ENCODE measurements at regions not wholly inside any gene's neighbourhood (a gene's known extent, or its start where the extent isn't known, plus 50 kb on each side); places are given as distances from the start of the nearest gene placed in this dataset.
"Not testable (repeated sequence)": the region's sequence is repeated elsewhere in the genome, so short reads cannot be mapped to it uniquely, and the experiment has no call there.

DNA sequence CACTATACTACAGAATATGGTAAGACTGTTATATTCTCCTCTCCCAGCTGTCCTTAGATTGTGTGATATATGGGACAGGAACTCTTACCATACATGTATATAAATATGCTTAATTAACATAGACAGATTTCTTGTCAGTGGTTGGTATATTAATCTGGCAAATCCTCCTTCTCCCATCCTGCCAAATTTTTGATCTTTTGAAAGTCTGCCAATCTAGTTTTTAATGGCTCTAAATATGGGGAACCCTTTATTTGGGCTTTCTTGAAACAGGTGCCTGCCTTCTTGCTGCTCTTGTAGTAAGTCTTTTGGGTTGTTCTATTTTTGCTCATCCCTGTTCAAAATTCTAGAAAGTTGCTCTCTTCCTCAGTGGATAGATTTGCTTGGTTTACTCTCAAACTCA is 63.5 kb downstream of the SPATA31D1 start:
- no peaks in the 10 kb centered on the region for H3K9me3 ChIP-seq
- H3K36me3 ChIP-seq = no peaks in the 10 kb centered on the region
- H3K4me3 ChIP-seq = no peak overlapping the region
- DNase-seq = no peak
- no peaks in the 10 kb centered on the region for H3K27me3 ChIP-seq

DNA sequence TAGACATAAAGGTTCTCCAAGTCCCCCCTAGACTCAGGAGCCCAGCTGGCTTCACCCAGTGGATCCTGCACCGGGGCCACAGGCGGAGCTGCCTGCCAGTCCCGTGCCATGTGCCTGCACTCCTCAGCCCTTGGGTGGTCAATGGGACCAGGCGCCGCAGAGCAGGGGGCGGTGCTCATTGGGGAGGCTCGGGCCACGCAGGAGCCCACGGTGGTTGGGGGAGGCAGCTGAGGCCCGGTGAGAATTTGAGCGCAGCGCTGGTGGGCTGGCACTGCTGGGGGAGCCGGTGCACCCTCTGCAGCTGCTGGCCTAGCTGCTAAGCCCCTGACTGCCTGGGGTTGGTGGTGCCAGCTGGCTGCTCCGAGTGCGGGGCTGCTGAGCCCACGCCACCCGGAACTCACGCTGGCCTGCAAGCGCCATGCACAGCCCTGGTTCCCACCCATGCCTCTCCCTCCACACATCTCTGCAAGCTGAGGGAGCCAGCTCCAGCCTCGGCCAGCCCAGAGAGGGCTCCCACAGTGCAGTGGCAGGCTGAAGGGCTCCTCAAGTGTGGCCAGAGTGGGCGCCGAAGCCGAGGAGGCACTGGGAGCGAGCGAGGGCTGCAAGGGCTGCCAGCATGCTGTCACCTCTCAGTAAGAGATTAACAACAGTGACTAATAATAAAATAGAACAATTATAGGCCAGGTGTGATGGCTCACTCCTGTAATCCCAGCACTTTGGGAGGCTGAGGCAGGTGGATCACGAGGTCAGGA is 65.9 kb downstream of the SPATA31D1 start:
- DNase-seq = no peak
- no peak overlapping the region for H3K4me3 ChIP-seq
- no peaks in the 10 kb centered on the region for H3K27me3 ChIP-seq
- H3K36me3 ChIP-seq = no peaks in the 10 kb centered on the region
- no peaks in the 10 kb centered on the region for H3K9me3 ChIP-seq

DNA sequence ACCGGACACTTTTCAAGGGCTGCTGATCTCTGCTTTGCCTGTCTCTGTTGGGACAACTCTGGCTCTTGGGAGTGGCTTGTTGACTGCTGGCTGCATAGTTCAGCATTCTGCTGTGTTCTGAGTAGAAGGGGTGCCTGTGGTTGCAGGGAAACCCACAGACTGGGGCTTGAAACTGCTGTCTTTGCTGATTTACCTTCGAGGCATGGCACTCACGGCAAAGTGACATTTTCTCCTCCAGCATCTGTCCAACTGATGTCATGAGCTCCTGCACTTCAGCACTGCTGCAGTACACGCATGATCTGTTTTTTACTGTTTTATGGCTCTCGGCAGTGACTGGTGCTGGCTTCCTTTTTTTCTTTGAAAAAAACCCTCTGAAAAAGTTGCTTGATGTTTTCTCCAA is 69.2 kb downstream of the SPATA31D1 start:
- DNase-seq = no peak
- Histone ChIP-seq H3K27me3 (no peaks in the 10 kb centered on the region), H3K36me3 (no peaks in the 10 kb centered on the region), H3K4me3 (no peak overlapping the region), H3K9me3 (no peaks in the 10 kb centered on the region)

DNA sequence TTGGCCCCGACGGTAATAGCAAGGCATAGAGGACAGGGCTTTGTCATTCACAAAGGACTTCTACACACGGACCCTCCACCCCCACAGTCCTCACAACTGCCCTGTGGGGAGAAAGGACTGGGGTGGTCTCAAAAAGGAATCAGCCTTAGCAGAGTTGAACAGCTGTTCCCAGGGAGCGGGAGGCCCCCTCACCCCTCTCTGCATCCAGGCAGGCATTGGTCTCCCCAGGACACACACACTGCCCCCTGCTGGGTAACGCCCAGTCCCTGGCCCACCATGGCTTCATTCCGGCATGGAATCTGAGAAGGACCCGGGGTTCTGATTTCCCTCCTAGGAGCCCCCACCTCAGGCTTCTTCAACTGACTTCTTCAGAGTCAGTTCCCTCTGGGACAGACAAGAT is 73.2 kb downstream of the SPATA31D1 start:
- DNase-seq, H3K4me3 ChIP-seq, H3K27me3 ChIP-seq, H3K9me3 ChIP-seq, H3K36me3 ChIP-seq: not testable (repeated sequence)

DNA sequence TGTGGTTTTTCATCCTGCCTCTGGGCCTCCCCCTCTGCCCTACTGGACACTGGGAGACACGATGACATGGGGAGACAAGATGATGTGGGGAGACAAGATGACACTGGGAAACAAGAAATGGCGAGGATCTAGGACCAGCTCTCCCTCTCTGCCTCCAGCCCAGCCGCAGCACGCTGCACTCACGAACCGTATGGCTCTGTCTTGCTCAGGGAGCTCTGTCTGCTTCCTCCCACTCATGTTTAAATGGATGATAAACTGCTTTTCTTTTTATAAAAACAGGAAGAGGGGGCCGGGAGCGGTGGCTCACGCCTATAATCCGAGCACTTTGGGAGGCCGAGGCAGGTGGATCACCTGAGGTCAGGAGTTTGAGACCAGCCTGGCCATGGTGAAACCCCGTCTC is 73.7 kb downstream of the SPATA31D1 start:
- H3K4me3 ChIP-seq = no peak overlapping the region
- no peak for DNase-seq
- H3K9me3 ChIP-seq = no peaks in the 10 kb centered on the region
- no peaks in the 10 kb centered on the region for H3K27me3 ChIP-seq
- no peaks in the 10 kb centered on the region for H3K36me3 ChIP-seq

DNA sequence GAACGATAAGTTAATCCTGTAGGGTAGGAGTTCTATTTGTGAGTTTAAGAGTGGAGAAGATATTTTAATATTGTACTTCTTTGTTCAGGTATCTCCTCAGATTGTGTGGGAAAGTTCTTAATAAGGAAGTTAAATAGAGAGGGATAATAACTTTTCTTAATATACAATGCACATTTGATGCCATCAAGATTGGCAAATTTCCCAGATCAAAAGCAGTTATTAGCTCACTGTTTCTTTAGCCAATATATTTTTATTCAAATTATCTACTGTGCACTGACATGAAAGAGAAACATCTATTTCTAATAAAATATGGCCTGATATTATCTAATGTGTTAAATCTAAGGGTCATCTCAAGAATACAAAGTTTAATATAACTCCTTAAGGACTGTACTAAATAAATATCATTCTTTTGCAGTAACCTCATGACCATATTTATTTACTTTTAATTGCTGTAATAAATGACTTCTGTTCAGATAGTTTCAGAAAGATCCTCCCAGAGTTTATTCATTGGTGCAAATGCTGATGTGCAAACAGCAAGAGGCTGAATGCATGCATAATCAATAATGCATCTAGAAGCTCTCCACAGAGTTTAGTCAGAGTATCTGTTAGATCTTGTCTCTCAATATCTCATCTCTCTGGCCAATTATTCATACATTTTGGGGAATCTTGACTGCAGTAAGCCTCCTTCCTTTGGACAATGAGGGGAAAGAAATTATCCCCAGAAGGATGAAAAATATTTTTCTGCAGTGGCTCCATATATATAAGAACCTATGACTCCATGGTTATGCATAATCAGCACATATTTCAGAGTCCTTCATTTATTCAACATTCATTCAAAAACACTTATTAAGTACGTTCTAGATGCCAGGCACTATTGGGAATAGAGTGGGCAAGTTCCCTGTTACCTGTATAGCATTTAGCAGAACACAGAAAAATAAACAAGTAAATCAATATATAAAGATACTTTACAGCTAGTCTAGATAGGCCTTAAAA is 85.3 kb downstream of the SPATA31D1 start:
- H3K36me3 ChIP-seq = no peaks in the 10 kb centered on the region
- no peaks in the 10 kb centered on the region for H3K27me3 ChIP-seq
- DNase-seq = no peak
- no peaks in the 10 kb centered on the region for H3K9me3 ChIP-seq
- no peak overlapping the region for H3K4me3 ChIP-seq

DNA sequence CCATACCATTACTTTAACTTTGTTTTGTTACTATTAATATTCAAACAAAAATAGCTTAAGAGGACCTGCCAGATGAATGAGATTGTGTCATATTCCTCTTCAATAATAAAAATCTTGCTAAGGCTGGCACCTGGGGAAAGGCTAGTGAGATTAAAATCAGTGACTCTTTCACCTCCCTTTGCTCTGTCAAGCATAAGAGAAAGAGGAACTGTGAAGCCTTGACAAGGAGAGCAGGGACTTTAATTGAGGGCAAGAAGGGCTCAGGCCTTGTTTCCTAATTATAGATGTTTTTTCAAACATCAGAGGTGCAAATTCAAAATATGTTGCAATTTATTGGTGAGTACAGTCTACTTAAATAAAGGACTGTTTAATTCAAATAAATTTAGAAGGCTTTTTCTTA is 91.7 kb downstream of the SPATA31D1 start:
- DNase-seq = no peak
- no peaks in the 10 kb centered on the region for H3K36me3 ChIP-seq
- no peak overlapping the region for H3K4me3 ChIP-seq
- no peaks in the 10 kb centered on the region for H3K27me3 ChIP-seq
- H3K9me3 ChIP-seq = no peaks in the 10 kb centered on the region

DNA sequence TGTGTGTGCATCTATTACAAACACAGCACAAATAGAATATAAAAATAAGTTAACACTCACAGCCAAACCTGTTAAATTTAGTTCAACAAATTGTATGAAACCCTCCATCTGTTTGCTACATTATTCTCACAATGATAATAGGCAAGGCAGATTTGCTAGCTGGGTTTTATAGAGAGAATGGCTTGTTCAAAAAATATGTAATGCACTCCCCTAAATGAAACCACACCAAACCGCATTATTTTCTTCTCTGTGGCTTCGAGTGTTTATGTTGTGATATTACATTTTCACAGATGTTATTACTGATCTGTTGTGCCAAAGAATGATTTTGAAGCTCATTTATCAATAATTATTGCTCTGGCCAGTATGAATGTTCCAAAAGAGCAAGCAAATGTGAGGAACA is 92.9 kb downstream of the SPATA31D1 start:
- H3K36me3 ChIP-seq = no peaks in the 10 kb centered on the region
- DNase-seq = no peak
- H3K27me3 ChIP-seq = no peaks in the 10 kb centered on the region
- no peak overlapping the region for H3K4me3 ChIP-seq
- H3K9me3 ChIP-seq = no peaks in the 10 kb centered on the region

DNA sequence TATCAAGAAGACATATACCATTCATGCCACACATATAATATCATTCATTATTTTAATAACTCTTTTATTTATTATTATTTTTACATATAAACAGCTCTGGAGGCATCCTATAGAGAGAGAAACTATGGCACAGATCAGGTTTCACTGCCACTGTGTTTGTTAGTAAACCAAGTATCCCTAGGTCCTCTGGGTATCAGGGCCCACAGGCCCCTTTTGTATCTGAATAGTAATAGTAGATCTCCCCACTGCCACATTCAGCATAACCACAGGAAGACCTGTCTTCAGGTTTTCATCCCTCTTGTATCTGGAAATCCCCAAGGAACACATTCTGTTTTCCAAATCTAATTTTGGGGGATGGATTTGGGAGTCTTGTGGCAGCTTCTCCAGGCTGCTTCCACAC is 94.0 kb downstream of the SPATA31D1 start:
- Histone ChIP-seq H3K36me3 (no peaks in the 10 kb centered on the region), H3K4me3 (no peak overlapping the region), H3K27me3 (no peaks in the 10 kb centered on the region), H3K9me3 (no peaks in the 10 kb centered on the region)
- DNase-seq = no peak

DNA sequence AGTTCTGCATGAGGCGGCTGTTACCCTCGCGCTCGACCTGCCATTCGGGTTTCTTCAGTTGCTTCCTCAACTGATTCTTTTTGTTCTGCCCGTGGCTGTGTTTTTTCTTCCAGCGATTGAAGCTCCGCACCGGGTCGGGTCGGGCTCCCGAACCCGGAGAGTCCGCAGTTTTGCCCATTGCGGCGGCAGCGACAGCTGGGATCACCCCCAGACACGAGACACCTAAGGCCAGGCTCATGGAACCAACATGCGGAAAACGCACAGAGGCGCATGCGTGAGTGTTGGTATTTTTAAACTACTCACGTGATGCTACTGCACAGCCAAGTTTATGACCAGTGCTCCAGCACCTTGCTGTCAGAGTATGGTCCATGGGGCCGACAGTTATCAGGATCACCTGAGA is 100.0 kb downstream of the SPATA31D1 start:
- no peak for DNase-seq
- Histone ChIP-seq H3K4me3 (no peak overlapping the region), H3K27me3 (no peaks in the 10 kb centered on the region), H3K9me3 (no peaks in the 10 kb centered on the region), H3K36me3 (no peaks in the 10 kb centered on the region)

DNA sequence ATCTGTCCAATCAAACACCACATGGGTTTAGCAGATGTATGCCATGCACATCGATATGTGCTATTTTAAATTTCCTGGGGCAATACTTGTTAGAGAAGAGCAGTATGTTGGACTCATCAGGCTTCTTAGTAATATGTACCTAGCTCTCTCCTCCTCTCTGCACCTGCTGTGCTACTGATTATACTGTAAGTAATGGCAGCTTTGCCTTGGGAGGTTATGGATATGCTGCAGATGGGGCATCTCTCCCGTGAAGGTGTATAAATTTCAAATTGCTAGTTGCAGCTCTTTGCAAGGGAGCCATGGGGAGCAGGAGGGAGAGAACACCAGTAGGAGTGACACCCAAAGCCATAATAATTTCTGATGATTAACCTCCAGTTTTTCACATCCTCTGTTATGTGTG is 101.5 kb downstream of the SPATA31D1 start:
- Histone ChIP-seq H3K4me3 (no peak overlapping the region), H3K27me3 (no peaks in the 10 kb centered on the region), H3K36me3 (no peaks in the 10 kb centered on the region), H3K9me3 (no peaks in the 10 kb centered on the region)
- no peak for DNase-seq

DNA sequence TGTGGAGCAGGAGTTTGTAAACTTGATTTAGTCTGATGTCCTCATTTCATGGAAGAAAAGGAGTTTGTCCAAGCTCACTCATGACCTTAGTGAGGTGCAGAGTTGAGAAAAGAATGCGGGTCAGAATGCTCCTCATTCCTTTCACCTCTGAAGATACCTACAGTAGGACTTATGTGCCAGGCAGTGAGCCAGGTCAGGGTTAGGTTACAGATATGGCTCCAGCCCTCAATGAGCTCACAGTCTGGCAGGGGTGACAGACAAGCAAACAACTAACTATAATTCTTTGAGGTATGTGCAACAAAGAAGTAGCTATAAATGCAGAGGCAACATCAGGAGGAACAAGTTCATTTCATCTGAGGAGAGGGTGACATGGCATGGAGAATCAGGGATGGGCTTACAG is 102.5 kb downstream of the SPATA31D1 start:
- Histone ChIP-seq H3K9me3 (no peaks in the 10 kb centered on the region), H3K36me3 (no peaks in the 10 kb centered on the region)
- peak; percentile 8 for DNase-seq

DNA sequence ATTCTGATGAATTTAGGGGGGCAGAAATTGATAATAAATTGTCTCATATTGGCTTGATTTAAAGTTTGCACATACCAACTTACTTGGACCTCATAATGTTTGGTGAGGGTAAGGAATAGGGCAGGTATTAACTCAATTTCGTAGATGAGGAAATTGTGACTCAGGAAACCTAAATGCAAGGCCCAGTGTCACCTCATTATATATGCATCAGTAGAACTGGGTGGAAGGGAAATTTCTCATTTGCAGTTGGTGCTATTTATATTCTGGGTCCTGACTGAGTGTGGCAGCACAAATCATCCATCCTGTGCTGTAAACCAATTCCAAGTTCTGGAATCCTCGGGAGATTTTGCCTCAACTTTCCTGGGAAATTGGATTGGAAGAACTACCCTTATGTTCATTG is 103.0 kb downstream of the SPATA31D1 start:
- Histone ChIP-seq H3K27me3 (no peaks in the 10 kb centered on the region), H3K36me3 (no peaks in the 10 kb centered on the region), H3K9me3 (no peaks in the 10 kb centered on the region), H3K4me3 (no peak overlapping the region)
- DNase-seq = no peak

More for the DNA sequence above, 102.5 kb downstream of the SPATA31D1 start:
- no peak overlapping the region for H3K4me3 ChIP-seq
- no peaks in the 10 kb centered on the region for H3K27me3 ChIP-seq

DNA sequence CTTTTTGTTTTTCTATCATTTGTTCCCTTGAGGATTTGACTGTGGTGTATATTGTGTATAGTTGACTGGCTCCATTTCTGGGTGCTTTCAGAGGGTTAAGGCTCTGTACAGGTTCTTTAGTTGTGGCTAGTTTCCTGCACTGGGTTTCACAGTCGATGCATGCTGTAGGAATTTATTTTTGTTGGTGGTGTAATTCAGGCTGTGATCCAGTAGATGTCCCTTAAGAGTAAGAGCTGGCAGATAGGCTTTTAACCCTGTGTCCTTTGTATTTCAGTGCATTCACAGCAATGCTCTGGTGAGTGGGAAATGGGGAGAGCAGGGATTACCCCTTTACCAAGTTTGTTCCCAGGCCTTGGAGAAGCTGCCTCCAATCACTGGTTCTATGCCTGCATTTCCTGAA is 112.9 kb downstream of the SPATA31D1 start:
- no peak overlapping the region for H3K4me3 ChIP-seq
- DNase-seq = no peak

DNA sequence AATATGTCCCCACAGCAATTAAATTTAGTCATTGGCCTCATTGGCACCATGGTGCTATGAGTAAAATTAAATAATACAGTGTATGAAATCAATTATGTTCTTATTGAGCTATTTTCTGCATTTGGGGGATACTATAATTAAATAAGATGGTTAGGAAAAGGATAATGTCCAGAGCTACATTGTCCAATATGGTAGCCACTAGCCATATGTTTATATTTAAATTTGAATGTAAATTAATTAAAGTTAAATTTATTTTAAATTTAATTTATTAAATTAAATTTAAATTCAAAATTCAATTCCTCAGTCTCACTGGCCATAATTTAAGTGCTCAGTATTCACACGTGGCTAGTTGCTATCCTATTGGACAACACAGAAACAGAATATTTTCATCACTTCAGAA is 115.7 kb downstream of the SPATA31D1 start:
- no peak for DNase-seq
- Histone ChIP-seq H3K9me3 (no peaks in the 10 kb centered on the region; the same call in 1 of the 2 replicates), H3K36me3 (no peaks in the 10 kb centered on the region), H3K4me3 (no peak overlapping the region), H3K27me3 (no peaks in the 10 kb centered on the region)

More for the DNA sequence above, 112.9 kb downstream of the SPATA31D1 start:
- H3K27me3 ChIP-seq = no peaks in the 10 kb centered on the region
- H3K36me3 ChIP-seq = no peaks in the 10 kb centered on the region
- no peaks in the 10 kb centered on the region; the same call in 1 of the 2 replicates for H3K9me3 ChIP-seq

DNA sequence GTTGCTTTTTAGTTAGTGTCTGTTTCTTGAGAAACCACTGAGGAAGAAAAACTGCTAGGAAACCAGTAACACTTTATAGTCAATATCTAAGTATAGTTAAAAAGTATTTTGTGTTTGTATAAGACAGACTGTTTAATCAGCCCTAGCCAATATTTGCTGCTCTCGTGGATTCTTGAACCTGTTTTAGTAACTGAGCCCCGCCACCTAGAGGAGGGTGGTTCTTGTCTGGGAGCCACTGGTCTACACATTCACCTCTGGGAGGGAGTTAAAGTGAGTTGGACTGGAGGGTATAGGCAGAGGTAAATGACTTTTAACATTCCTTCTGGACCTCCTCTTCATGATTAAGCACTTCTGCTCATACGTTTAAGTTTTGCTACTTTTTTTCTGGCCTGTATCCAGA is 117.2 kb downstream of the SPATA31D1 start:
- DNase-seq = no peak
- Histone ChIP-seq H3K36me3 (no peaks in the 10 kb centered on the region), H3K9me3 (no peaks in the 10 kb centered on the region; the same call in 1 of the 2 replicates), H3K27me3 (no peaks in the 10 kb centered on the region), H3K4me3 (no peak overlapping the region)

DNA sequence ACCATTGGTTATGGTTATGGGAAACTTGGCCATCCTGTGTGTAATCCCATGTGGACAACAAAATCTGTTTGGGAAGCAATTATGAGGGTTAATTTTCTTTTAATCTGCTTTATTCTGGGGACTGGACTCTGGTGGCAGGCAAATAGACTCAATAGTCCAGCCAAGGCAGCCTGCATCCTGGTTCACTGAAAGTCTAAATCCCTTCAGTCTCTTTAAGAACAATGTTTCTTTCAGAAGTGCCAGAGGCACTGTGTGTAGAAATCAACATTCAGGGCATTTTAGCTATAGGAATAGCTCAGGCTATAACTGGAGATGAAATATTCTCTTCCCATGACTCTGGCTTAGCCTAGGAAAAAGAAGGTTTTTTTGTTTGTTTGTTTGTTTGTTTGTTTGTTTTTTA is 118.0 kb downstream of the SPATA31D1 start:
- DNase-seq = no peak
- Histone ChIP-seq H3K27me3 (no peaks in the 10 kb centered on the region), H3K9me3 (no peaks in the 10 kb centered on the region), H3K4me3 (no peak overlapping the region), H3K36me3 (no peaks in the 10 kb centered on the region)

DNA sequence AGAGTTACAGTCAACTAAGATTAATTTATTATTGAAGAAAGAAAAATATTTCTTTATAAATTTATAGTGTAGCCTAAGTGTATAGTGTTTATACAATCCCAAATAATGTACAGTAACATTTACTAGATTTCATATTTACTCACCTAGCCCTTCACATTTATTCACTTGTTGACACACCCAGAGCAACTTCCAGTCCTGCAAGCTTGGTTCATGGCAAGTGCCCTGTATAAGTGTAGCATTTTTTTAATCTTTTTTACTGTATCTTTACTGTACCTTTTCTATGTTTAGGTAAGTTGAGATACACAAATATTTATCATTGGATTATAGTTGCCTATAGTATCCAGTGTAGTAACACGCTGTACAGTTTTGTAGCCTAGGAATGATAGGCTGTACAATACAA is 119.9 kb downstream of the SPATA31D1 start:
- no peaks in the 10 kb centered on the region for H3K27me3 ChIP-seq
- H3K9me3 ChIP-seq = no peaks in the 10 kb centered on the region
- no peaks in the 10 kb centered on the region for H3K36me3 ChIP-seq
- DNase-seq = no peak
- no peak overlapping the region for H3K4me3 ChIP-seq
